Choroid plexus epithelial cell (primary cell): ENCODE measurements at regions not wholly inside any gene's neighbourhood (a gene's known extent, or its start where the extent isn't known, plus 50 kb on each side); places are given as distances from the start of the nearest gene placed in this dataset.

ENCODE experiments used
- DNase-seq: peaks from one replicate; pipeline ENCODE4 v3.0.0-alpha.2; 2010; ENCODE audit warnings: low read depth
- H3K4me3 ChIP-seq: 2 replicates; pipeline ENCODE4 v1.5.1; 2011; ENCODE audit warnings: low read depth, mild to moderate bottlenecking, control low read depth, low read length, moderate library complexity
- CTCF ChIP-seq: conservative IDR thresholded peaks from 2 replicates; pipeline ENCODE4 v1.5.1; 2011; ENCODE audit warnings: low read depth, mild to moderate bottlenecking, control low read depth, inconsistent platforms, low read length, moderate library complexity

DNA sequence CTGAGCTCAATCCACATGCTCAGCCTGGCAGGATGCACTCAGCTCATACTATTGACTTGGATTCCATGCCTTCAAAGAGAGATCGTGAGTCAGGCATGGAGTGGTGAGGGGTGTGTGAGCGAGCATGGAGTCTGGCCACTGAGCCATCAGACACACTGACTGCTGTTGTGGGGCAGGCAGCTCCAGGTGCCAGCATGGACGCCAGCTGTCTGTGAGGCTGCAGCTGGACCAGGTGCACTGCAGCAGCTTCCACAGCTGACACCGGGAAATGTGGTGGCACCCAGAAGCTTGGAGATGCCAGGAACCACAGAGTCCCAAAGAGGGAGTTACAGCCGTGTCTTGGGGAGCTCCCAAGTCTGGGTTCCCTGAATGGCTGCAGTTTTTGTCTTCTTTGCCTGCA is 1026.4 kb upstream of the ADGRL3 start:
- DNase-seq, result no peak
- TF ChIP-seq CTCF, result no peak

GRCh38 chr4:60175241-60175640 is 1024.9 kb upstream of the ADGRL3 start:
- no peak overlapping the region for H3K4me3 ChIP-seq
- no peak for DNase-seq
- TF ChIP-seq CTCF, result no peak

More for the DNA sequence above, 1026.4 kb upstream of the ADGRL3 start:
- H3K4me3 ChIP-seq, result no peak overlapping the region

DNA sequence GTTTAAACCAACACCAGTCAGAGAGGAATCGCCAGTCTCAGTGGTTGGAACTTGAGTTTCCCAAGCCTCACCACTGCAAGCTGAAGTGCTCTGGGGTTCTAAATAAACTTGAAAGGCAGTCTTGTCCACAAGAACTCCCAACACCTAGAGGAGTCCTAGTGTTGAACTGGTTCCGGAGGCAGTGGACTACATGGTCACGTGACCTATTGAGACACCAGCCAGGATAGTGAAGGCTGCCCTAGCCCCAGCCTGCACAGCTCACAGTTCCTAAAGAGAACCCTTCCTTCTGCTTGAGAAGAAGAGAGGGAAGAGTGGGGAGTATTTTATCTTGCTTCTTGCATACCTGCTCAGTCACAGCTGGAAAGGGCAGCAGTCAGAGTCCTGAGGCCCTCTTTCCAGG is 1012.7 kb upstream of the ADGRL3 start:
- no peak overlapping the region for H3K4me3 ChIP-seq
- DNase-seq, result no peak
- no peak for TF ChIP-seq CTCF

DNA sequence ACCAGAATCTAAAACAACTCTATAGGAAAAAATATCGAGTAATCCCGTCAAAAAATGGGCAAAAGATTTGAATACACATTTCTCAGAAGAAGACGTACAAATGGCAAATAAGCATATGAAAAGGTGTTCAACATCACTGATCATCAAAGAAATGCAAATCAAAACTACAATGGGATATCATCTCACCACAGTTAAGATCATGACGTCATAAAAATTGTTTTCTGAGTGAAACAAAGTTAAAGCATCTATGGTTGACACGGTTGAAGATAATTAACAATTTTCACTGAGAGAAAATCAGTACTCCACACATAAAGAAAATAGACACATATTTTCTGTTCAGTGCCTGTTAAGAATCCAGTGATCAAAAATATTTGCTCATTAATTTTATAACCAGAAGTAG is 1010.8 kb upstream of the ADGRL3 start:
- no peak for TF ChIP-seq CTCF
- H3K4me3 ChIP-seq, result no peak overlapping the region
- no peak for DNase-seq

DNA sequence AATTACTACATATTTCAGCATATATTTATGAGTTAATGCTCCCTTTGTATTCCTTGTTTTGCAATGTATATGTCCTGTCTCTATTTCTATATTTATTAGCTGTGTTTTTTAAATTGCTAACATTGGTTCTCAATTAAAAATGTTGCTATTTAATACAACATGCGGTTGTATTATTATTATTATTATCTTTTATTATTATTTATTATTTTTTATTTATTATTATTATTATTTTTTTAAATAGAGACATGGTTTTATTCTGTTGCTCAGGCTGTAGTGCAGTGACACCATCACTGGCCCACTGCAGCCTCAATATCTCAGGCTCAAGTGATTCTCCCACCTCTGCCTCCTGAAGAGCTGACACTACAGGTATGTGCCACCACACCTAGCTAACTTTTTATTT is 1005.9 kb upstream of the ADGRL3 start:
- DNase-seq, result no peak
- H3K4me3 ChIP-seq, result no peak overlapping the region
- no peak for TF ChIP-seq CTCF

GRCh38 chr4:60195256-60195655 is 1004.9 kb upstream of the ADGRL3 start:
- no peak for DNase-seq
- TF ChIP-seq CTCF, result no peak
- H3K4me3 ChIP-seq, result no peak overlapping the region

GRCh38 chr4:60201052-60201673 is 999.0 kb upstream of the ADGRL3 start:
- no peak overlapping the region for H3K4me3 ChIP-seq
- DNase-seq, result peak; percentile 69
- peak; percentile 96 for TF ChIP-seq CTCF
